ENCODE measurements at regions not wholly inside any gene's neighbourhood (a gene's known extent, or its start where the extent isn't known, plus 50 kb on each side); places are given as distances from the start of the nearest gene placed in this dataset.

- Histone ChIP-seq H3K27me3 (no peaks in the 10 kb centered on the region), H3K9me3 (no peaks in the 10 kb centered on the region), H3K4me3 (no peak overlapping the region), H3K27ac (no peak overlapping the region), H3K4me1 (no peaks in the 10 kb centered on the region), H3K36me3 (no peaks in the 10 kb centered on the region)
- no peak for DNase-seq
- 85 to 88% methylated on average over 5 of the region's 5 CpGs for WGBS, 2 donors
- no peak for TF ChIP-seq POLR2A (IDR thresholded peaks at IDR 0.05)
- no peak for ATAC-seq (ENCODE audit: low FRiP score in 2 of 2)
Measured at GRCh38 chr2:152827944-152828343, 109.5 kb downstream of the ARL6IP6 start.

DNA sequence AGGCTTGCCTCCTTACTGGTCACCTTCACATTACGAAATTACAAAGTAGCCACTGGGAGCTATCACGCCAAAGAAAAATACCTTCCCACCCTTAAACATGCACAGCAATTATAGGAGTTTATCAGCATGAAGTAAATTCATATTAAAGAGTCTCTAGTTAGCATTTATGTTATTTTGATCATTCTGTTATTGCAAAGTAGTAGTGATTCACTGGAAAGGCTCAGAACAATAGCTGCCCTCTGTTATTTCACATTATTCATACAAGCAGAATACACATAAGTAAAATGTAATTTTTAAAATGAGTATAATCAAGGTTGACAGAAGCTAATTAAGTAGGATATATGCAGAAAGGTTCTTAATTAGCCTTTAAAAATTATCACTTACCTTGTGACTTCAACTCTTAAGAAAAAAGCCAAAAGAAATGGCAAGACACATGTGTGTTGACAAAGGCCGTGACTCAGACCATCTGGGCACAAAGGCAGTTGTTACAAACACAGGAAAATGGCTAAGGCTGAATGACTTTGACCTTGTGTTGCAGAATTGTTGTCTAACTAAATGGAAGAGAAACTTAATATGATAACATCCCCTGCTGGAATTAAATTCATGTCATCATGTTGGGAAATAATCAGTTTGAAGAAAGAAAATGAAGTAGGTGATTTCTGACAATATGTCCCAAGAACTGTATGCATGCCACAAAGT is 108.3 kb downstream of the ARL6IP6 start:
- H3K27ac ChIP-seq = no peak overlapping the region
- no peak overlapping the region for H3K4me3 ChIP-seq
- 74 to 75% methylated on average over 3 of the region's 3 CpGs for WGBS, 2 donors
- TF ChIP-seq EP300 (IDR thresholded peaks at IDR 0.05) (no peak), POLR2AphosphoS5 (IDR thresholded peaks at IDR 0.05) (no peak)
- H3K27me3 ChIP-seq = no peaks in the 10 kb centered on the region
- ATAC-seq (ENCODE audit: low FRiP score in 2 of 2) (no peak), DNase-seq (no peak)
- no peaks in the 10 kb centered on the region for H3K4me1 ChIP-seq
- no peaks in the 10 kb centered on the region for H3K9me3 ChIP-seq
- H3K36me3 ChIP-seq = no peaks in the 10 kb centered on the region

GRCh38 chr2:152825834-152826233 is 107.4 kb downstream of the ARL6IP6 start:
- Histone ChIP-seq H3K4me3 (no peak overlapping the region), H3K27me3 (no peaks in the 10 kb centered on the region), H3K36me3 (no peaks in the 10 kb centered on the region), H3K9me3 (no peaks in the 10 kb centered on the region), H3K27ac (no peak overlapping the region), H3K4me1 (no peaks in the 10 kb centered on the region)
- ATAC-seq (ENCODE audit: low FRiP score in 2 of 2) (no peak), DNase-seq (no peak)
- 55 to 69% methylated on average over 3 of the region's 3 CpGs for WGBS, 2 donors
- no peak for TF ChIP-seq EP300 (IDR thresholded peaks at IDR 0.05)
- TF ChIP-seq, protein P1, sequence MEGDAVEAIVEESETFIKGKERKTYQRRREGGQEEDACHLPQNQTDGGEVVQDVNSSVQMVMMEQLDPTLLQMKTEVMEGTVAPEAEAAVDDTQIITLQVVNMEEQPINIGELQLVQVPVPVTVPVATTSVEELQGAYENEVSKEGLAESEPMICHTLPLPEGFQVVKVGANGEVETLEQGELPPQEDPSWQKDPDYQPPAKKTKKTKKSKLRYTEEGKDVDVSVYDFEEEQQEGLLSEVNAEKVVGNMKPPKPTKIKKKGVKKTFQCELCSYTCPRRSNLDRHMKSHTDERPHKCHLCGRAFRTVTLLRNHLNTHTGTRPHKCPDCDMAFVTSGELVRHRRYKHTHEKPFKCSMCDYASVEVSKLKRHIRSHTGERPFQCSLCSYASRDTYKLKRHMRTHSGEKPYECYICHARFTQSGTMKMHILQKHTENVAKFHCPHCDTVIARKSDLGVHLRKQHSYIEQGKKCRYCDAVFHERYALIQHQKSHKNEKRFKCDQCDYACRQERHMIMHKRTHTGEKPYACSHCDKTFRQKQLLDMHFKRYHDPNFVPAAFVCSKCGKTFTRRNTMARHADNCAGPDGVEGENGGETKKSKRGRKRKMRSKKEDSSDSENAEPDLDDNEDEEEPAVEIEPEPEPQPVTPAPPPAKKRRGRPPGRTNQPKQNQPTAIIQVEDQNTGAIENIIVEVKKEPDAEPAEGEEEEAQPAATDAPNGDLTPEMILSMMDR (IDR thresholded peaks at IDR 0.05) = no peak
- no peak for TF ChIP-seq POLR2AphosphoS5 (IDR thresholded peaks at IDR 0.05)
- TF ChIP-seq POLR2A (IDR thresholded peaks at IDR 0.05) = no peak

- DNase-seq (no peak), ATAC-seq (ENCODE audit: low FRiP score in 2 of 2) (no peak)
- Histone ChIP-seq H3K9me3 (no peaks in the 10 kb centered on the region), H3K27me3 (no peaks in the 10 kb centered on the region), H3K4me3 (no peak overlapping the region), H3K36me3 (no peaks in the 10 kb centered on the region), H3K4me1 (no peaks in the 10 kb centered on the region), H3K27ac (no peak overlapping the region)
- TF ChIP-seq, protein P1 (IDR thresholded peaks at IDR 0.05) = no peak
- TF ChIP-seq EP300 (IDR thresholded peaks at IDR 0.05) (no peak), POLR2A (IDR thresholded peaks at IDR 0.05) (no peak), POLR2AphosphoS5 (IDR thresholded peaks at IDR 0.05) (no peak)
- 41 to 59% methylated on average over 3 of the region's 3 CpGs for WGBS, 2 donors
Measured at GRCh38 chr2:152823905-152824304, 105.5 kb downstream of the ARL6IP6 start.

GRCh38 chr2:152822676-152823075 is 104.3 kb downstream of the ARL6IP6 start:
- Histone ChIP-seq H3K27me3 (no peaks in the 10 kb centered on the region), H3K27ac (no peak overlapping the region), H3K36me3 (no peaks in the 10 kb centered on the region), H3K9me3 (no peaks in the 10 kb centered on the region), H3K4me1 (no peaks in the 10 kb centered on the region), H3K4me3 (no peak overlapping the region)
- no peak for TF ChIP-seq POLR2AphosphoS5 (IDR thresholded peaks at IDR 0.05)
- TF ChIP-seq, protein P1 (IDR thresholded peaks at IDR 0.05) = no peak
- TF ChIP-seq EP300 (IDR thresholded peaks at IDR 0.05) = no peak
- no peak for TF ChIP-seq POLR2A (IDR thresholded peaks at IDR 0.05)
- DNase-seq (no peak), ATAC-seq (ENCODE audit: low FRiP score in 2 of 2) (no peak)
- 44 to 49% methylated on average over 5 of the region's 5 CpGs for WGBS, 2 donors

DNA sequence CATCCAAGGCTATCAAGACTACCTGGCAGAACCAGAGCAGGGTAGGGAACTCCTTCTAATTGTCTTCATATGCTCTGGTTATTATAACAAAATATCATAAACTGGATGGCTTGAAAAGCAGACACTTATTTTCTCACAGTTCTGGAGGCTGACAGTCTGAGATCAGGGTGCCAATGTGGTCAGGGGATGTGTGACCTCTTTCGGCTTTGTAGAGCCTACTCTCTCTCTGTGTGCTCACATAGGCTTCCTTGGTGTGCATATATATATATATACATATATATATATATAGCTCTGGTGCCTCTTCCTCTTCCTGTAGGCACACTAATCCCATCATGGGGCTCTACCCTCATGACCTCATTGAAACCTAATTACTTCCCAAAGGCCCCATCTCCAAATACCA is 101.6 kb downstream of the ARL6IP6 start:
- Histone ChIP-seq H3K27me3 (no peaks in the 10 kb centered on the region), H3K9me3 (no peaks in the 10 kb centered on the region), H3K36me3 (no peaks in the 10 kb centered on the region), H3K4me3 (no peak overlapping the region), H3K27ac (no peak overlapping the region), H3K4me1 (no peaks in the 10 kb centered on the region)
- DNase-seq = no peak
- WGBS, 2 donors = 76 to 100% methylated on average over 1 of the region's 1 CpG
- ATAC-seq (ENCODE audit: low FRiP score in 2 of 2) = no peak
- no peak for TF ChIP-seq POLR2AphosphoS5 (IDR thresholded peaks at IDR 0.05)
- TF ChIP-seq POLR2A (IDR thresholded peaks at IDR 0.05) = no peak
- TF ChIP-seq EP300 (IDR thresholded peaks at IDR 0.05) = no peak
- TF ChIP-seq, protein P1 (IDR thresholded peaks at IDR 0.05) = no peak
